Nephron (organoid): ENCODE measurements at regions not wholly inside any gene's neighbourhood (a gene's known extent, or its start where the extent isn't known, plus 50 kb on each side); places are given as distances from the start of the nearest gene placed in this dataset.
A peak's percentile ranks its signal among the peaks of the same experiment; 100 is the strongest.

ENCODE experiments used
- H3K27ac Mint-ChIP-seq, 3 experiments: 2 replicates each; pipeline ENCODE4 v1.8.0; 2020; ENCODE audit warnings: mixed read lengths in 3 of 3, mild to moderate bottlenecking in 2 of 3, moderate library complexity in 1 of 3
- H3K27me3 Mint-ChIP-seq: 2 replicates; pipeline ENCODE4 v1.8.0; 2021; ENCODE audit warnings: low read depth, mild to moderate bottlenecking, moderate library complexity, mixed read lengths
- H3K36me3 Mint-ChIP-seq: 2 replicates; pipeline ENCODE4 v1.8.0; 2020; ENCODE audit warnings: low read depth, mixed read lengths
- H3K4me1 Mint-ChIP-seq: 2 replicates; pipeline ENCODE4 v1.8.0; 2020; ENCODE audit warnings: mixed read lengths
- H3K4me3 Mint-ChIP-seq, 3 experiments: 2 replicates each; pipeline ENCODE4 v1.8.0; 2020; ENCODE audit warnings: mild to moderate bottlenecking in 3 of 3, mixed read lengths in 3 of 3, moderate library complexity in 2 of 3
- H3K9me3 Mint-ChIP-seq: 2 replicates; pipeline ENCODE4 v1.8.0; 2020; ENCODE audit warnings: mixed read lengths
- TF ChIP-seq, protein P1 (sequence below), 3 experiments: fragments of 200-600 bp; sonication (generic); IDR thresholded peaks; one replicate each; pipeline ENCODE4 v1.5.0; 2021; ENCODE audit warnings: antibody characterized with exemption in 3 of 3; ENCODE audit not compliant: unreplicated experiment in 3 of 3

DNA sequence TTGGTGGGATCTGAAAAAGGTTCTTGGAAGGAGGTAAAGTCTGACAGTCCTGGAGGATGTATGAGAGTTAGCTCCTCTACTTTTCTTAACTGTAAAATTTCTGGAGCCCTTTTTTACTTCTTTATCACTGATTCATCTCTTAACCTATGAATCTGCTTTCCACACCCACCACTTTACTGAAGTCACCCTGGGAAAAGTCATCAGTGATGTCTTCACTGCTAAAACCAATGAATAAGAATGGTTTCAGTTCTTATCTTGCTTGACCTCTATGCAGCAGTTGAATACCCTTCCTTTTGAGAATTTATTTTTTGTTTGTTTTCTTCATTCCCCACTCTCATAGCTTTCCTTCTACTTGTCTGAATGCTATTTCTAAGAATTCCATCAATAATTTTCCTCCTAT, 80.0 kb downstream of the AREG start:
- TF ChIP-seq, protein P1, sequence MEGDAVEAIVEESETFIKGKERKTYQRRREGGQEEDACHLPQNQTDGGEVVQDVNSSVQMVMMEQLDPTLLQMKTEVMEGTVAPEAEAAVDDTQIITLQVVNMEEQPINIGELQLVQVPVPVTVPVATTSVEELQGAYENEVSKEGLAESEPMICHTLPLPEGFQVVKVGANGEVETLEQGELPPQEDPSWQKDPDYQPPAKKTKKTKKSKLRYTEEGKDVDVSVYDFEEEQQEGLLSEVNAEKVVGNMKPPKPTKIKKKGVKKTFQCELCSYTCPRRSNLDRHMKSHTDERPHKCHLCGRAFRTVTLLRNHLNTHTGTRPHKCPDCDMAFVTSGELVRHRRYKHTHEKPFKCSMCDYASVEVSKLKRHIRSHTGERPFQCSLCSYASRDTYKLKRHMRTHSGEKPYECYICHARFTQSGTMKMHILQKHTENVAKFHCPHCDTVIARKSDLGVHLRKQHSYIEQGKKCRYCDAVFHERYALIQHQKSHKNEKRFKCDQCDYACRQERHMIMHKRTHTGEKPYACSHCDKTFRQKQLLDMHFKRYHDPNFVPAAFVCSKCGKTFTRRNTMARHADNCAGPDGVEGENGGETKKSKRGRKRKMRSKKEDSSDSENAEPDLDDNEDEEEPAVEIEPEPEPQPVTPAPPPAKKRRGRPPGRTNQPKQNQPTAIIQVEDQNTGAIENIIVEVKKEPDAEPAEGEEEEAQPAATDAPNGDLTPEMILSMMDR (IDR thresholded peaks at IDR 0.05; ENCODE audit: unreplicated experiment in 3 of 3): no peak
- H3K4me3 Mint-ChIP-seq: no peak overlapping the region
- H3K4me1 Mint-ChIP-seq: peaks cover 6% of the 10 kb centered on the region
- H3K27me3 Mint-ChIP-seq: no peaks in the 10 kb centered on the region
- H3K36me3 Mint-ChIP-seq: no peaks in the 10 kb centered on the region
- H3K9me3 Mint-ChIP-seq: no peaks in the 10 kb centered on the region
- no peak overlapping the region for H3K27ac Mint-ChIP-seq

DNA sequence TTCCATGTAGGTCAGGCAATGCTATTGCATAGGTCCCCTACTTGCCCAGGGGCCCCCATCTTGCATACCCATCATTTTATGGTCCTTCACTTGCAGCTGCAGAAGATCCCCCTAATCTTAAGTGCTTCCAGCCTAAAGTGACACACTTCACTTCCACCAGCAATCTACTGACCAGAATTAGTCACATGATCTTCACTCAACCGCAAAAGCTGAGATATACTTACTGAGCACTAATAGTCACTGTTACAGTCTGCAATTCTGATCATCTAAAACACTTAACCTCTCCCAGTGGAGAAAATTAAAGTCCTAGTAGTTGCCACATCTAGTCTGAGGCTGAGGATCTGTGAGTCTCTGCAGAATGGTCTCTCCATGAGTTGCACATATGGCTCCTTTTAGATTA, 82.1 kb downstream of the AREG start:
- Mint-ChIP-seq H3K27me3 (no peaks in the 10 kb centered on the region), H3K27ac (no peak overlapping the region), H3K4me3 (no peak overlapping the region), H3K9me3 (no peaks in the 10 kb centered on the region), H3K4me1 (peaks cover 6% of the 10 kb centered on the region), H3K36me3 (no peaks in the 10 kb centered on the region)
- TF ChIP-seq, protein P1 (IDR thresholded peaks at IDR 0.05; ENCODE audit: unreplicated experiment in 3 of 3): no peak

DNA sequence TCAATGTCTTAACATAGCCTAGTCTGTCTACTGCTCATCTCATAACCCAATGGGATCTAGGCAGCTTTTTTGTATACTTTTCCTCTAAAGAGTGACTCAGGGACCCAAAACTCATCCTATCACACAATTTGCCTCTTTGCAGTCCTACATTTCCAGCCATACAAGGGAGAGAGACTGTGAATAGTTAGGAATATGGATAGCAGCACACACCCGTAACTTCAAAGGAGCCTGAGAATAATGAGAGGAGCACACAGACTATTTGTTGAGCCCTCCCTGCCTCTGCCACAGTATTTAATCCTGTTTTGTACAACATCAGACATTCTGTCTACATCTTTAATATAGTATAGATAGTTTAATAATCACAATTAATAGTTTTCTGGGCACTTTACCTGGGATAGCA, 83.2 kb downstream of the AREG start:
- no peaks in the 10 kb centered on the region for H3K9me3 Mint-ChIP-seq
- no peak overlapping the region for H3K4me3 Mint-ChIP-seq
- H3K27ac Mint-ChIP-seq: peak overlapping the region in 2 of 3 experiments; percentile 33 to 57
- H3K4me1 Mint-ChIP-seq: peaks cover 6% of the 10 kb centered on the region
- no peaks in the 10 kb centered on the region for H3K27me3 Mint-ChIP-seq
- H3K36me3 Mint-ChIP-seq: no peaks in the 10 kb centered on the region
- TF ChIP-seq, protein P1 (IDR thresholded peaks at IDR 0.05; ENCODE audit: unreplicated experiment in 3 of 3): no peak

DNA sequence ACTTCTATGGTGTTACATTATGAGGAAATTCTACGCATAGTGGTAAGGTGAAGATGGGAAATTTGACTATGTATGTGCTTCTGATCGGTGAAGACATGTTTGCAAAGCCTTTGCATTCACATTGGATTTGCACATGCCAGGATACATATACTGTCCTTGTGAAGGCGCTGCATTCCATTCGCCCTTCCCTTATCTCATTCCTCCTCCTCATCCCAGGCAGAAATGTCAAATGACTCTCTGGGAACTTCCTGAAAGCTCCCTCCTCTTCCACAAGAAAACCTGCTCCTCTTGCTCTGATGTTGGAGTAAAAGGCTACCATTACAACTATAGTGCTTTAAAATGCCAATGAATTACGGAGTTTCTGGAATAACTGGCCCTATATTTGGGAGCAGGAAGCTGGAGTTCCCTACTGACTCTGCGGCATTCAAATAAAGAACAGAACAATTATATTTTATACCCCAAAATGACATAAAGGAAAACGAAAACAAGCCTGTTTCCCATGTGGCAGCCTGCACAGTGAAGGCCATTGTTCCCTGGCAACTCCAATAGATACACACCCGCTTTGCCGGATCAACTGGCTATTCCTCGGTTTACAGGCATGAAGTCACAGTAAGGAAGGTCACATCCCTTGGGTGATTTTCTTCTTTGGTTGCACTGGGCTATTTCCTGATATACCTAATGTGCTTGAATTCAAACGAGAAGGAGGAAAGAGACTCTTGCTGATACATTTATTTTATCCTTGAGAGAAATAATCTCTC, 84.5 kb downstream of the AREG start:
- H3K36me3 Mint-ChIP-seq: no peaks in the 10 kb centered on the region
- peaks cover 6% of the 10 kb centered on the region for H3K4me1 Mint-ChIP-seq
- H3K27me3 Mint-ChIP-seq: no peaks in the 10 kb centered on the region
- TF ChIP-seq, protein P1 (IDR thresholded peaks at IDR 0.05; ENCODE audit: unreplicated experiment in 3 of 3): no peak
- no peak overlapping the region for H3K27ac Mint-ChIP-seq
- H3K4me3 Mint-ChIP-seq: no peak overlapping the region
- no peaks in the 10 kb centered on the region for H3K9me3 Mint-ChIP-seq

DNA sequence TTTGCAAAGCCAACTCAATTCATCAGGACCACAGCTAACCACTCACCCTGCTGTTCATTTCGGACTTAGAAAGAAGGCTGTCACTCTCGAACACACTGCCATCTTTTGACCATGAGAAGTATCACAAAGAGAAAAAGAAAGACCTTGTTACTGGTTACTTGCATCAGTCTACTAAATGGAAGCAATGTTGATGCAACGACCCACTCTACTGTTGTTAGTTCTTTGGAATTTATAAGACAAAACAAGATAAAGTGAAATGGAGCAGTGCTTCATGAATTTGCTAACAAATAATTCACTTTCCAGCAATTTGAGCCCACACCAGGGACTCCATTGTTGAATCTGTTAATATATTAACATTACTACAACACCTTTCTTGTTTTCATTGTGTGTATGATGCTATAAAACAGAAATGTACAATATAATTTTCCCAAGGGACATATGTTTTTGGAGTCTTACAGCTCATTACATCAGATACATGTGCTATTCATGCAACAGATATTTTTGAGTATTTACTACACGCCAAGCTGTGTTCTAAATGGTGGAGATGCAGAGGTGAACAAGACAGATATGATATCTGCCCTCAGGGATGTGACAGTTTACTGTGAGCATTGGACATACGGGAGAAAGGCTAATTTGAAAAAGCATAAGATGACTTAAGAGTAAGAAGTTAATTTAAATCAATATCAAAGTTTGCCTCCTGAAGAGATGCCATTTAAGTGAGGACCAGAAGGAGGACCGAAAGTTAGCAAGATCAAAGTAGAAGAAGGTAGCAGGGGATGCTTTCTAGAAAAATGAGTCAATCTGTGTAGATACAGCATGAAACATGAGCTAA, 87.2 kb downstream of the AREG start:
- Mint-ChIP-seq H3K27ac (no peak overlapping the region), H3K9me3 (no peaks in the 10 kb centered on the region), H3K4me3 (no peak overlapping the region), H3K27me3 (no peaks in the 10 kb centered on the region), H3K36me3 (no peaks in the 10 kb centered on the region), H3K4me1 (peaks cover 6% of the 10 kb centered on the region)
- TF ChIP-seq, protein P1 (IDR thresholded peaks at IDR 0.05; ENCODE audit: unreplicated experiment in 3 of 3): peak; percentile 47 to 56 (median 54)
